HG03442 (cell line): ENCODE measurements at regions not wholly inside any gene's neighbourhood (a gene's known extent, or its start where the extent isn't known, plus 50 kb on each side); places are given as distances from the start of the nearest gene placed in this dataset.

Source experiments
- ATAC-seq: cut with Tn5 transposase; IDR thresholded peaks from one replicate; pipeline ENCODE4 v1.9.1; 2021; ENCODE audit warnings: mild to moderate bottlenecking, moderate library complexity; ENCODE audit not compliant: unreplicated experiment

GRCh38 chr17:14019186-14019956 is 49.9 kb upstream of the COX10 start:
- no peak for ATAC-seq
